HCT116 (cell line): ENCODE measurements at regions not wholly inside any gene's neighbourhood (a gene's known extent, or its start where the extent isn't known, plus 50 kb on each side); places are given as distances from the start of the nearest gene placed in this dataset.

Experiments
- ATAC-seq: fragments of 200-7000 bp; cut with Tn5 transposase; 2 replicates; pipeline ENCODE4 v1.9.1; 2020; ENCODE audit warnings: mild to moderate bottlenecking, moderate library complexity
- BruUV-seq: library from RNA; stranded (reverse); fragments of 400-500 nt; replicated peaks from 2 replicates; lab custom pipeline; 2021; lab: Mats Ljungman, UMichigan
- CTCF ChIA-PET: fragments of 300-600 bp; sonication (Branson Sonifier 250); formaldehyde crosslinking; loops from one replicate; lab custom pipeline; 2021; ENCODE audit warnings: antibody characterized with exemption; lab: Charles Lee
- POLR2A ChIA-PET: fragments of 300-600, 350-600 bp; sonication (Branson Sonifier 250); formaldehyde crosslinking; loops from one replicate; lab custom pipeline; 2021; ENCODE audit warnings: antibody characterized with exemption; lab: Charles Lee
- RAD21 ChIA-PET, 2 experiments: fragments of 300-600 bp; sonication (Branson Sonifier 250); formaldehyde crosslinking; loops; one replicate each; lab custom pipeline; 2023; ENCODE audit warnings: low total read pairs in 2 of 2; ENCODE audit not compliant: uncharacterized antibody in 2 of 2, unreplicated experiment in 2 of 2, low non-redundant PET in 1 of 2; lab: Charles Lee
- DNase-seq: peaks from one replicate; pipeline ENCODE4 v3.0.0-alpha.2; 2010; ENCODE audit warnings: low read depth, low spot score
- H2AFZ ChIP-seq: fragments of 200-600 bp; shearing (Covaris generic), sonication (generic); 2 replicates; pipeline ENCODE4 v1.6.1; 2017; ENCODE audit warnings: low read depth, mixed run types, mixed read lengths, antibody characterized with exemption, low read length; ENCODE audit not compliant: poor library complexity, severe bottlenecking
- H3K27ac ChIP-seq: 2 replicates; pipeline ENCODE4 v1.5.1; 2012; ENCODE audit warnings: low read depth, low read length
- H3K27me3 ChIP-seq: fragments of 200-600 bp; sonication (generic); 2 replicates; pipeline ENCODE4 v1.6.1; 2016; ENCODE audit warnings: mixed run types, low read length, mixed read lengths; ENCODE audit not compliant: insufficient read depth
- H3K36me3 ChIP-seq, 2 experiments: fragments of 200-500 bp in 1 of 2; fragments of 200-600 bp in 1 of 2; sonication (Bioruptor generic) in 1 of 2; sonication (generic) in 1 of 2; 2 replicates each; pipeline versions ENCODE4 v1.5.1 to v1.6.1; 2014 to 2016; ENCODE audit warnings: low read length in 2 of 2, inconsistent platforms in 1 of 2, mixed read lengths in 1 of 2, mixed run types in 1 of 2; ENCODE audit not compliant: insufficient read depth in 2 of 2, control insufficient read depth in 1 of 2
- H3K4me1 ChIP-seq, 2 experiments: fragments of 200-600 bp in 1 of 2; sonication (generic) in 1 of 2; 2 replicates each; pipeline versions ENCODE4 v1.5.1 to v1.6.1; 2012 to 2017; ENCODE audit warnings: low read length in 2 of 2, inconsistent platforms in 1 of 2, mild to moderate bottlenecking in 1 of 2, mixed read lengths in 1 of 2, mixed run types in 1 of 2, moderate library complexity in 1 of 2; ENCODE audit not compliant: insufficient read depth in 2 of 2, control insufficient read depth in 1 of 2
- H3K4me2 ChIP-seq: fragments of 200-600 bp; sonication (generic); 2 replicates; pipeline ENCODE4 v1.6.1; 2017; ENCODE audit warnings: mixed run types, low read length, mixed read lengths
- H3K4me3 ChIP-seq, 2 experiments: fragments of 200-600 bp in 1 of 2; sonication (generic) in 1 of 2; replicated peaks in 1 of 2; 2 replicates each; pipeline ENCODE4 v1.5.1; 2011 to 2016; ENCODE audit warnings: low read length in 2 of 2, control low read depth in 1 of 2, low read depth in 1 of 2, mild to moderate bottlenecking in 1 of 2, mixed read lengths in 1 of 2, mixed run types in 1 of 2
- H3K79me2 ChIP-seq: fragments of 200-600 bp; sonication (generic); 2 replicates; pipeline ENCODE4 v1.6.1; 2017; ENCODE audit warnings: mild to moderate bottlenecking, mixed run types, low read length, moderate library complexity, mixed read lengths; ENCODE audit not compliant: insufficient read depth
- H3K9ac ChIP-seq: fragments of 200-600 bp; sonication (generic); 2 replicates; pipeline ENCODE4 v1.6.1; 2016; ENCODE audit warnings: low read length, mixed read lengths
- H3K9me2 ChIP-seq: fragments of 200-600 bp; sonication (generic), shearing (Covaris generic); 2 replicates; pipeline ENCODE4 v1.6.1; 2017; ENCODE audit warnings: mixed run types, mild to moderate bottlenecking, moderate library complexity; ENCODE audit not compliant: insufficient read depth
- H3K9me3 ChIP-seq, 2 experiments: fragments of 200-500 bp in 1 of 2; fragments of 200-600 bp in 1 of 2; sonication (Bioruptor generic) in 1 of 2; sonication (generic) in 1 of 2; 2 replicates each; pipeline ENCODE4 v1.6.1; 2014 to 2017; ENCODE audit warnings: low read length in 2 of 2, mixed read lengths in 2 of 2, inconsistent platforms in 1 of 2, low read depth in 1 of 2, mild to moderate bottlenecking in 1 of 2, mixed run types in 1 of 2, moderate library complexity in 1 of 2; ENCODE audit not compliant: control insufficient read depth in 1 of 2, insufficient read depth in 1 of 2
- H4K20me1 ChIP-seq: fragments of 200-600 bp; sonication (generic), shearing (Covaris generic); 2 replicates; pipeline ENCODE4 v1.6.1; 2017; ENCODE audit warnings: mixed run types, mild to moderate bottlenecking, moderate library complexity; ENCODE audit not compliant: insufficient read depth
- ATF3 ChIP-seq: IDR thresholded peaks from 2 replicates; pipeline ENCODE4 v1.6.1; 2012
- CTCF ChIP-seq, 3 experiments: fragments of 200-600 bp in 1 of 3; sonication (generic) in 1 of 3; IDR thresholded peaks in 2 of 3; conservative IDR thresholded peaks in 1 of 3; 2 replicates each; pipeline ENCODE4 v1.5.1; 2012 to 2017; ENCODE audit warnings: low read depth in 2 of 3, low read length in 2 of 3, antibody characterized with exemption in 1 of 3, borderline replicate concordance in 1 of 3, control low read depth in 1 of 3, mild to moderate bottlenecking in 1 of 3, mixed read lengths in 1 of 3, mixed run types in 1 of 3, moderate library complexity in 1 of 3; ENCODE audit not compliant: insufficient read depth in 1 of 3
- EGR1 ChIP-seq: IDR thresholded peaks from 2 replicates; pipeline ENCODE4 v1.6.1; 2012; ENCODE audit warnings: low read depth
- ELF1 ChIP-seq: IDR thresholded peaks from 2 replicates; pipeline ENCODE4 v1.6.1; 2012; ENCODE audit warnings: low read depth, borderline replicate concordance
- EZH2 ChIP-seq: fragments of 200-600 bp; sonication (generic); IDR thresholded peaks from 2 replicates; pipeline ENCODE4 v1.6.1; 2017; ENCODE audit warnings: antibody characterized with exemption, mixed run types
- EZH2phosphoT487 ChIP-seq: fragments of 200-600 bp; IDR thresholded peaks from 2 replicates; pipeline ENCODE4 v1.6.1; 2018; ENCODE audit warnings: antibody characterized with exemption, borderline replicate concordance
- FOSL1 ChIP-seq: IDR thresholded peaks from 2 replicates; pipeline ENCODE4 v1.6.1; 2012; ENCODE audit warnings: low read depth
- POLR2AphosphoS5 ChIP-seq: IDR thresholded peaks from 2 replicates; pipeline ENCODE4 v1.6.1; 2011; ENCODE audit warnings: mild to moderate bottlenecking, low read depth, low read length, moderate library complexity
- REST ChIP-seq: IDR thresholded peaks from 2 replicates; pipeline ENCODE4 v1.6.1; 2012; ENCODE audit warnings: low read depth
- SIN3A ChIP-seq: IDR thresholded peaks from 2 replicates; pipeline ENCODE4 v1.6.1; 2012; ENCODE audit warnings: low read depth
- SP1 ChIP-seq: IDR thresholded peaks from 2 replicates; pipeline ENCODE4 v1.6.1; 2012; ENCODE audit warnings: low read depth
- SRF ChIP-seq: IDR thresholded peaks from 2 replicates; pipeline ENCODE4 v1.6.1; 2012; ENCODE audit warnings: low read depth
- YY1 ChIP-seq: IDR thresholded peaks from 2 replicates; pipeline ENCODE4 v1.6.1; 2011; ENCODE audit warnings: low read length, low read depth, moderate library complexity, mild to moderate bottlenecking; ENCODE audit not compliant: insufficient replicate concordance; ENCODE audit errors: extremely low read depth
- ZBTB33 ChIP-seq: IDR thresholded peaks from 2 replicates; pipeline ENCODE4 v1.6.1; 2011; ENCODE audit warnings: mild to moderate bottlenecking, low read length, moderate library complexity; ENCODE audit not compliant: insufficient replicate concordance; ENCODE audit errors: extremely low read depth
- intact Hi-C: fragments of 100-400 bp; cut with micrococcal nuclease; formaldehyde crosslinking; loops from 2 replicates; pipeline ENCODE4 v1.10.0; 2022

- POLR2A ChIA-PET: no interaction called here
- Histone ChIP-seq H3K9me3 (no peaks in the 10 kb centered on the region), H3K9ac (no peak overlapping the region), H2AFZ (no peak overlapping the region), H3K36me3 (no peaks in the 10 kb centered on the region), H3K27me3 (no peaks in the 10 kb centered on the region), H3K27ac (no peak overlapping the region), H3K9me2 (no peaks in the 10 kb centered on the region), H3K4me1 (no peaks in the 10 kb centered on the region), H3K4me3 (no peak overlapping the region), H3K79me2 (no peaks in the 10 kb centered on the region), H4K20me1 (no peaks in the 10 kb centered on the region), H3K4me2 (no peak overlapping the region)
- CTCF ChIA-PET: no interaction called here
- intact Hi-C loops: no loop called here
- ATAC-seq (no peak), DNase-seq (no peak)
- RAD21 ChIA-PET: no interaction called here
- no peak for TF ChIP-seq ELF1
- TF ChIP-seq FOSL1: no peak
- TF ChIP-seq EZH2: no peak
- TF ChIP-seq EZH2phosphoT487: no peak
- no peak for TF ChIP-seq SP1
- TF ChIP-seq POLR2AphosphoS5: no peak
- no TSS peak for BruUV-seq
These were observed 125.1 kb downstream of the GLRX3 start for GRCh38 chr10:130261306-130261705.

GRCh38 chr10:130261766-130262165 lies 125.6 kb downstream of the GLRX3 start:
- no peak overlapping the region for H3K4me3 ChIP-seq
- no peak overlapping the region for H3K4me2 ChIP-seq
- no peaks in the 10 kb centered on the region for H4K20me1 ChIP-seq
- H3K9me3 ChIP-seq: no peaks in the 10 kb centered on the region
- ATAC-seq (no peak), DNase-seq (no peak)
- H3K27ac ChIP-seq: no peak overlapping the region
- H3K9ac ChIP-seq: no peak overlapping the region
- no peaks in the 10 kb centered on the region for H3K4me1 ChIP-seq
- H3K36me3 ChIP-seq: no peaks in the 10 kb centered on the region
- intact Hi-C loops: no loop called here
- POLR2A ChIA-PET: no interaction called here
- RAD21 ChIA-PET: no interaction called here
- H2AFZ ChIP-seq: no peak overlapping the region
- H3K79me2 ChIP-seq: no peaks in the 10 kb centered on the region
- no peaks in the 10 kb centered on the region for H3K27me3 ChIP-seq
- no peaks in the 10 kb centered on the region for H3K9me2 ChIP-seq
- CTCF ChIA-PET: no interaction called here
- no TSS peak for BruUV-seq
- TF ChIP-seq CTCF (IDR thresholded peaks at IDR 0.05 in 2 of 3, conservative IDR thresholded peaks at IDR 0.05 in 1 of 3; ENCODE audit: borderline replicate concordance in 1 of 3, insufficient read depth in 1 of 3, low read depth in 2 of 3, low read length in 2 of 3) (no peak), ZBTB33 (no peak), EGR1 (no peak), ATF3 (no peak), YY1 (no peak), SRF (no peak), SIN3A (no peak), REST (no peak)
